Activated CD4-positive, alpha-beta T cell treated with anti-CD3 and anti-CD28 coated beads, Interleukin-2, amount 50 U/mL, for 24 hours (primary cell): ENCODE measurements at regions not wholly inside any gene's neighbourhood (a gene's known extent, or its start where the extent isn't known, plus 50 kb on each side); places are given as distances from the start of the nearest gene placed in this dataset.
"Not testable (repeated sequence)": the region's sequence is repeated elsewhere in the genome, so short reads cannot be mapped to it uniquely, and the experiment has no call there.

Experiments used
- DNase-seq, 2 donors: peaks; one replicate each; pipeline ENCODE4 v3.0.0-alpha.2; 2020; ENCODE audit warnings: low read depth in 1 of 2, low spot score in 1 of 2

DNA sequence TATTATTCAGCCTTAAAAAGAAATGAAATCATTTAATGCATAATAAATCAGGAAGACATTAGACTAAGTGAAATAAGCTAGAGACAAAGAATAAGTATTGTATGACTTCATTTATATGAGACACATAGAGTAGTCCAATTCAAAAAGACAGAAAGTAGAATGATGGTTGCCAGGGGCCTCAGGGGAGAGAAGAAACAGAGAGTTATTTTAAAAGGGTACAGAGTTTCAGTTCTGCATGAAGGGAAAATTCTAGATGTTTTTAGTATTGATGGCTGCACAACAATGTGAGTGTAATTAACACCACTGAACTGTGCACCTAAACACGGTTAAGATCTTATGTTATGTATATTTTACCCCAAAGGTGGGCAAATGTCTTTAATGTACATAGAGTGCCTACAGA is 1407.9 kb upstream of the MAP3K7 start:
- no peak for DNase-seq

DNA sequence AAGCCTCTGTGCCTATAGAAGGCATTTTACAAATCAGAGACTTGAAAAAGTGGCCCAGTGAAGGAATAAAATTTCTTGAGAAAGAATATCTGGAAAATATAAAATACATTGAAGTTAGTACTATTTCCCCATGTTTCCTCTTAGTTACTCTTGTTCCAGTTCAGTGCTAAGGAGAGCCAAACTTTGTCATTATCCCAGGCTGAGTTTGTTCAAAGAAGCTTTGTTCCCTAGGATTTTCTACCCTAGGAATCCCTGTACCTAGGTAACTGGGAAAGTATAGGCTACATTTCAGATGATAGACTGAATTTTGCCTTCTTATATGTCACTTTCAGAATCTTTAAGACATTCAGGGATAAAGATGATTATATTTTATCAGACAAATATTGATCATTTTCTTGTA is 1395.7 kb upstream of the MAP3K7 start:
- no peak for DNase-seq

DNA sequence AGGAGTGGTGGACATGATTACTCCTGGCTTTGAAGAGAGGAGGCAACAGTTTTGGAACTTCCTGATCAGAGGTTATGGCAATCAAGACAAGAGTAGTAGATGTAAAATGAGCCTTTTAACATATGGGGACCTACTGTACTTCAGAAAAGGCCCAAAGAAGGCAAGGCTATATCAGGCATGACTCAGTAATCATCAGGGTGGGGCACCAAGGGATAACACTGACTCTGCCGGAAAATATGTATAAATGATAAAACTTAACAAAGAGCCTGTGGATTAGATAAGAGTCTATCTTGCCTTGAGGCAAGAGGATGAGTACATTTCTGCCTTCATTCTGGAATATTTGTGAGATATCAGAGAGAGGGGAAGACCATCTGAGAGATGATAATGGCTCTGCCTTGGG is 1389.9 kb upstream of the MAP3K7 start:
- no peak for DNase-seq

- DNase-seq: no peak
Observed at GRCh38 chr6:91970700-91971099, 1383.8 kb upstream of the MAP3K7 start.

DNA sequence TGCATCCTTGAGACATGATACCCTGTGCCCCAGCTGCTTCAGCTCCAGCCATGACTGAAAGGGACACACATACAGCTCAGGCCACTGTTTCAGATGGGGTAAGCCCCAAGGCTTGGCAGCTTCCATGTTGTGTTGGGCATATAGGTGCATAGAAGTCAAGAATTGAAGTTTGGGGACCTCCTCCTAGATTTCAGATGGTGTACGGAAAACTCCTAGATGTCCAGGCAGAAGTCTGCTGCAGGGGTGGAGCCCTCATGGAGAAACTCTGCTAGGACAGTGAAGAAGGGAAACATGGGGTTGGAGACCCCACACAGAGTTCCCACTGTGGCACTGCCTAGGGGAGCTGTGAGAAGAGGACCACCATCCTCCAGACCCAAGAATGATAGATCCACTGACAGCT is 1379.0 kb upstream of the MAP3K7 start:
- DNase-seq: no peak

DNA sequence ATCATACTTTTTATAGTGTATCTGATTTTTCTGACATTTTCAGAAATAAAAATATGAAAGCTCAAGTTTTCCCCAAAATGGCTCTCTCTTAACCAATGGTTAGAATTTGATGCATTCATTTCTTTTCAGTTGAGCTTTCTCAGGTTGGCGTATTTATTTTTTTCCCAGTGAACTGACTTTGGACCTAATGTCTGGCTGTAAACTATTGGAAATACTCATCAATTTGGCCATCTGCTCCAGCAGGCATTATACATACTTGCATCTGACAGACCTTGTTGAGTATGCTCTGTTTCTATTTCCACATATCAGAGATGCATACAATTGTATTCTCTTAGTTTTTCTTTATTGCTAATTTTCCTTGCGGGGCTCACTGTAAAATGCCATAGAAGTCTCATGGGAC is 1374.8 kb upstream of the MAP3K7 start:
- DNase-seq: no peak

- no peak for DNase-seq
Observed at GRCh38 chr6:91961236-91961635, 1374.4 kb upstream of the MAP3K7 start.

- DNase-seq: no peak
Observed at GRCh38 chr6:91941838-91942237, 1355.0 kb upstream of the MAP3K7 start.

- DNase-seq: no peak
Observed at GRCh38 chr6:91940801-91941200, 1353.9 kb upstream of the MAP3K7 start.

- DNase-seq: no peak
Observed at GRCh38 chr6:91926827-91927226, 1340.0 kb upstream of the MAP3K7 start.

DNA sequence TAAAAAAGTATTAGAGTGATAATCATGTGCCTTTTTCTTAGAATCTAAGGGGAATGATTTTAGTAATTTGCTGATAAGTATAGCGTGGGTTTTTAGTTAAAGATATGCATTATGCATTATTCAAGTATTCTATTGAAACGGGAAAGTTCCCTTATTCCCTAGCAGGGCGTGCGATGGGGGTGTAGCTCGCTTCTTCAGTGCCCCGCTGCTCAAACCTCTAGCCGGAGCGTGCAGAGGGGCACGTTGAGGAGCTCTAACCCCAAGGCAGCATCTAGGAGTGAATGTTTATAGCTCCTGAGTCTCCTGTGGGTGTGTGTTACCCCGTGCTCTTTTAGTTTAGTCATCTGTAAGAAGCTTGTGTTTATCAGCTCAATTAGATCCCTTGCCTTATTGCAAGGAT is 1339.5 kb upstream of the MAP3K7 start:
- no peak for DNase-seq

DNA sequence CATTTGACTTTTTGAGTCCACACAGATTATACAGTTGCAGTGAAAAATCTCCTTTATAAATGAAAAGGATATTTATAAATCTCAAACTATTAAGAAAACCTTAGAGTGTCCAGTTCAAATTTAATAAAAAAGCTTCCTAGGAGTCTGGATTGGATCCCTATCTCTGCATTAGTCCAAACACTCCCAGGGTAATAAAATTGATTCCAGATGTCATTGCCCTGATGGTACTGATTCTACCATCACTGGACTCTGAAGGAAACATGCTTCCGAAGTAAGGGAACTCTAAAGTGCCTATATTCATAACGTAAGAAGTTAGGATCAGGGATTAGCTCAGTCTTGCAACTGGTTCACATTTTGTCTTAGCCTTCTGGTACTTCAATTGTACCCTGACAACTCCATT is 1325.1 kb upstream of the MAP3K7 start:
- DNase-seq: no peak

DNA sequence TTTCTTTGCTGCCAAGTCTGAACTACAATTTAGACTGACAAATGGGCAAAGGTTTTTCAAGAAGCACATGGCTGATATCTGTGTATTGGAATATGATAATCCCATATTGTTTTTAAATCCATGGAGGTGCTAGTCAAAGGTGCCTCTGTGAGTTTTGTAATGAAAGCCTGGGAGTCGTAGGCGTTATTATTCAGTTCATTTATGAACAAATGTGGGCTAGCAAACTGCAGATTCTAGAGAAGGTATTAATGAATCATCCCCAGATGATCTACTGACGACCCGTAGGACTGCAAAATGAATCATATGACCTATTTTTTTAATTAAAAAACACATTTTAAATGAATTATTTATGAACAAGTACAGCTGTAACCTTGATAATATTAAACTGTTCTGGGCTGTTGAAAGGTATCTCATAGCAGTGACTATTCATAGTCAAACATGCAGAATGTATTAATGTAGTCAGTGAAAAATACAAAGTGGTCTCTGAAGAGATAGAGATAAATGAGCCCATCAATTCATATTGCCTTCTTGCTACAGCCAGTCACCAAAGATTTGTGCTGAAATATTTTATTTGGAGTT is 1317.8 kb upstream of the MAP3K7 start:
- no peak for DNase-seq

DNA sequence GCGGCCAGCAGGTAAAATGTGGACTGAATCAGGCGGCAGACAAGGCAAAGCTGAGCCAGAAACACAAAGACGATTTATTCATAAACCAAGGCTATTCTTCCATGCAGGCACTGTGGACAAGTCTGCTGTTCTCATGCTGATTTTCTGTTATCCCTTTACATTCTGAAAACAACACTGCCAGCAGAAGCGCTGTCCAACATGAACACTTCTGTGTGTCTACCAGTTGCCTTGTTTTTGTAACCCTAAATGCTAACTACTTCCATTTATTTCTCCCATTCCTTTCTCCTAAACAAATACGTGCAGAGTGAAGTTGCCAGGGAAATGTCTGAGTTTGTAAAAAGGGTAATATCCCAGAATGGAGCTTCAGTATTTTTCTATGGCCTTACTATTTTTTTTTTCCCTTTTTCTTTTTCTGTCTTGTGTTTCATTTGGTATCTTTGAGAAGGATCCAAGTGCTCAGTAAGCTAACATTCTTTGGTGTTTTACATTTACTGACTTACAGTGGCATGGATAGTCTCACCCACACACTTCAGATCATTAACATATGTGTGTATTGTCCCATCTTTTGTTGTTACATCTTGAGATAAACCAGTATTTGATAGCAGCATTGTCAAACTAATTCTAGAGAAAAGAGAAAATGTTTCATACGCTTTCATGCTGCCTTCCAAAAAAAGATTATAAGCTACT is 1308.9 kb upstream of the MAP3K7 start:
- DNase-seq: no peak

GRCh38 chr6:91886183-91886795 is 1299.4 kb upstream of the MAP3K7 start:
- DNase-seq: no peak

- DNase-seq: not testable (repeated sequence)
Observed at GRCh38 chr6:91881791-91882190, 1294.9 kb upstream of the MAP3K7 start.

DNA sequence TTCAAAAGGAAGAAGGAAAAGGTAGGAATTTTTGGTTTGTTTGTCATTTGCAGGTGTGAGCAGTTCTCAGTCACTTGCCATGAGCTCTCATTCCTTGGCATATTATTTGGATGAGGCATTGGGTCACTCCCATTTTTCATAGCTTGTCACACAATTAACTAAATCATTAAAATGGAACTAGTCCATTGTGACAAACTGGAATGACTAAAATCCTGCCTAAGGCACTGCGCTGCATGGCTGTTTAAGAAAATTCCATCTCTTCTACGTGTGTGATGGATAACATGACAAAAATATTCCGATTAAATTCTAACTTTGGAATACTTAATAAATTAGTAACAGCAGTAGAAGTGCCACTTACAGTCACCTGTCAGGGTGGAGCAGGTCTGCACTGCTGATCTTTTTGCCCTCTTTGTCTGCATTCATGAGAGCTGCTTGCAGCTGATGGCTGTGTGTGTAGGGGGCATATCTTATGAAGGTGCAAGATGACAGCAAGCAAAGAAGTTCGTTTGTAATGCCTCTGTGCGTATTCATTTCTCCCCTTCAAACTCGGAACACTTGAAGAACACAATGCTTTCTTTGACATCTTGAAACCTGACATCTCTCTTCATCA is 1292.6 kb upstream of the MAP3K7 start:
- DNase-seq: no peak

DNA sequence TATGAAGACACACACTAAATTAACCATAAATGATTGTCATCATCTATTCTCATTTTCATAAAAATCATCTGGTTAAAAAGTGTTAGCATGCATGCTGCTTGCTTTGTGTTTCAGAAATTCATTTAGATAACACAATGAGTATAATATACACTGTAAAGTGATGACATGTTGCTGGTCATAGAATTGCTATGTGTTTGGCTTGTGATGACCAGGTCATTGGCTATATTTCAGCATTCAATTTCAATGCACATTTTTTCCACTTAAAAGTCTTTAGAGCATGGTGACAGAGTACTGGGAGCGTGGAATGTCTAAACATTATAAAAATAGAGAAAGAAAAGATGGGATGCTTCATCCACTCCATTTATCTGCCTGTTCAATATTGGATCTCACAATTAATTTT is 1291.1 kb upstream of the MAP3K7 start:
- DNase-seq: no peak

DNA sequence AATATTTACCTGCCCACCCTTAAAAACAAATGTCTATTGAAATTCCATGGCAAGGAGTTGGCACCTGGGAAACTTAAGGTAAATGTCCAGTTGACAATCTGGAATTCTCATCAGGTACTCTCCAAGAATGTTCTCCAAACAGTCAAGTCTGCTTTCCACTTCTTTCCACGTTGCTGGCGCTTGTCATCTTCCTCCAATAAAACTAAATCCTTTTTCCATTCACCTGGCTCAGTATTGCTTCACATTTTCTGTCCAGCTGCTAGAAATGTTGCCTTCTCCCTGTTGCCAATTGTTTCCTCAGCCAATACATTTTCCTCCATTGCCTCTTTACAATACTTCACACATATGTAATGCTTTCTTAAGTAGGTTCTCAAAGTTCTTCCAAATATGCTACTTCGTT is 1288.1 kb upstream of the MAP3K7 start:
- DNase-seq: no peak

DNA sequence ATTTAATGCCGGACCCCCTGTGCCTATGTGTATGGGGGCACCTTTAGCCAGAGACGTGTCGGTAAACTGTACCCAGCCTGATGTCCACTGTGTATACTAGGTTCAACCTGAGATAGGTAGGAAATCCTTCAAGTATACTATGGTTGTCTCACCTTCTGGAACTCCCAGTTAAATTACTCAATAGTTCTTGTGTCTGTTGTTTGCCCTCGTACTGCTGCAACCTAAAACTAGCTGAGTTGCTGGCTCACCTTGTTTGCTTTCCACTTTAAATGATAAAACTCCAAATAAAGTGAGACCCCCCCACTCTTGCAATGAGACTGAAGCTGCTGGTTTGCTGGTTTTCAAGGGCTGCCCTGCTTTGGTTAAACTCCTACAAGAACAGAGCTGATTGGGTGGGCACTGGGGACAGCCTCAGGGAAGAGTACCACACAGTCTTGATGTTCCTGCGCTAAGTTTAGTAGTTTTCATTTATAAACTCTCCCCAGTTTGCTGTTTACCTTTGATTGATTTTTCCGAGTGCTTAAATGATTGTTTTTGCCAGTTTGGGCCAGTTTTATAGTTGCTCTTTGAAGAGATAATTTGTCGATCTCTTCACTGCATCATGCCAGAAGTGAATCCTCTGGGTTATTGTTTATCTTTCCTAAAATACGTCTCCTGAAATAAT is 1281.8 kb upstream of the MAP3K7 start:
- DNase-seq: no peak

GRCh38 chr6:91865889-91866288 is 1279.0 kb upstream of the MAP3K7 start:
- no peak for DNase-seq

DNA sequence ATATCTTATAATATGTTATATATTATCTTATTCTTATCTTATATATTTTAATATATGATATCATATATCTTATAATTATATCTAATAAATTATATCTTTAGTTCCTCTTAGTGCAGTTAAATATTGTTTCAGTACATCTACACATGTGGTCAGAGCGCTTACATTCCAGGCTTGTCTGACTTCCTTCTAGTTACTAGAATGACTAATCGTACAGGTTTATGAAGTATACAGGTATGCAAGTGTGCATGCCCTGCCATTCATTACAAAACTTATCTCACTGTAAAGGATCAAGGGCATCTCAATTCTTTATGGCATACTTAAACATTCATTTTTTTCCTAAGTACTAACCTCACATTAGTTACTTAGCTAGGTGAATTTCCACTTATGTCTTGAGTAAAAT is 1278.0 kb upstream of the MAP3K7 start:
- no peak for DNase-seq
